GM23248 (cell line): ENCODE measurements at regions not wholly inside any gene's neighbourhood (a gene's known extent, or its start where the extent isn't known, plus 50 kb on each side); places are given as distances from the start of the nearest gene placed in this dataset.

ENCODE experiments used
- EZH2 ChIP-seq: fragments of 200-600 bp; sonication (generic); IDR thresholded peaks from 2 replicates; pipeline ENCODE4 v1.6.1; 2018; ENCODE audit warnings: antibody characterized with exemption, mild to moderate bottlenecking; ENCODE audit not compliant: insufficient read depth, poor library complexity, severe bottlenecking
- EZH2phosphoT487 ChIP-seq: fragments of 200-600 bp; sonication (generic); IDR thresholded peaks from 2 replicates; pipeline ENCODE4 v1.6.1; 2018; ENCODE audit warnings: antibody characterized with exemption, moderate library complexity, mild to moderate bottlenecking, low read depth; ENCODE audit not compliant: insufficient read depth

DNA sequence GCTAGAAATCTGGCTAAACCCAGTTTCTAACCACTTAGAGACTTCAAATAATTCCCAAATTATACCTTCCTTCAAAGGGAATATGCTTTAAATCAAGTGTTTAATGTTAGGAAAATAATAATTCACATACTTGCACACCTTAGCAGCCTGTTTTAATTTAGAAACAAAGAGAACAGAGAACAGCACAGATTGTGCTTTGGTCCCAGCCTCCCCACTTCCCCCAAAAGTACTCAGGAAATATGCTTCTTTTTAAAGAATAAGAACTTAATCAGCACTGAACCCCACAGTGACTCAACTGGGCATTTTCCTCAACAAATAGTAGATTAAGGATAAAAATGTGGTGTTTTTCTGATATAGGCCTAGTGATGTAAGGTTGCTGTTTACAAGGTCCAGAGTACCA, 295.8 kb downstream of the GBA3 start:
- TF ChIP-seq EZH2: no peak
- TF ChIP-seq EZH2phosphoT487: no peak
